Thyroid gland (tissue), 4 donors: ENCODE measurements at regions not wholly inside any gene's neighbourhood (a gene's known extent, or its start where the extent isn't known, plus 50 kb on each side); places are given as distances from the start of the nearest gene placed in this dataset.

Experiments
- DNase-seq, 2 donors: peaks; one replicate each; pipeline ENCODE4 v3.0.0-alpha.2; 2019
- H3K27ac ChIP-seq, 3 donors: fragments of 200-600 bp; sonication (generic); 1 replicate in 2 of 3; 2 replicates in 1 of 3; pipeline ENCODE4 v1.5.1; 2016 to 2019; ENCODE audit warnings: mild to moderate bottlenecking in 1 of 3, moderate library complexity in 1 of 3
- H3K27me3 ChIP-seq: fragments of 200-600 bp; sonication (generic); one replicate; pipeline ENCODE4 v1.5.1; 2019
- H3K36me3 ChIP-seq, 2 donors: fragments of 200-600 bp; sonication (generic); one replicate each; pipeline ENCODE4 v1.5.1; 2016 to 2019
- H3K4me1 ChIP-seq, 2 donors: fragments of 200-600 bp; sonication (generic); one replicate each; pipeline ENCODE4 v1.5.1; 2017 to 2019
- H3K4me3 ChIP-seq, 3 donors: fragments of 200-600 bp; sonication (generic); replicated peaks in 1 of 3; 1 replicate in 2 of 3; 2 replicates in 1 of 3; pipeline ENCODE4 v1.5.1; 2016; ENCODE audit warnings: mild to moderate bottlenecking in 1 of 3
- H3K9me3 ChIP-seq: fragments of 200-600 bp; sonication (generic); one replicate; pipeline ENCODE4 v1.5.1; 2017
- CTCF ChIP-seq, 6 experiments: fragments of 200-600 bp in 3 of 6; fragments of 450-650 bp in 3 of 6; sonication (generic) in 3 of 6; IDR thresholded peaks; one replicate each; pipeline ENCODE4 v1.5.1; 2016 to 2019; ENCODE audit warnings: antibody characterized with exemption in 6 of 6, mild to moderate bottlenecking in 2 of 6, inconsistent platforms in 1 of 6, moderate library complexity in 1 of 6
- POLR2A ChIP-seq, 2 donors: fragments of 450-650 bp; IDR thresholded peaks; one replicate each; pipeline ENCODE4 v1.6.1; 2017; ENCODE audit warnings: antibody characterized with exemption in 2 of 2, mild to moderate bottlenecking in 2 of 2, moderate library complexity in 1 of 2
- WGBS, 2 donors: methylation state at CpG; one replicate each; pipeline ENCODE4 v1.1.5; 2017; 5-methylcytosine and 5-hydroxymethylcytosine counted together
- intact Hi-C: fragments of 100-400 bp; cut with DNase I; formaldehyde crosslinking; loops from one replicate; pipeline ENCODE4 v1.15.1; 2023

GRCh38 chr6:15968519-15968918 lies 160.4 kb upstream of the MYLIP start:
- no peak for TF ChIP-seq POLR2A (IDR thresholded peaks at IDR 0.05)
- TF ChIP-seq CTCF (IDR thresholded peaks at IDR 0.05), result no peak
- H3K4me1 ChIP-seq, result no peaks in the 10 kb centered on the region
- intact Hi-C loops, result no loop called here
- DNase-seq, result no peak
- H3K4me3 ChIP-seq, result no peak overlapping the region
- no peaks in the 10 kb centered on the region for H3K27me3 ChIP-seq
- H3K27ac ChIP-seq, result no peak overlapping the region
- no peaks in the 10 kb centered on the region for H3K36me3 ChIP-seq
- WGBS, 2 donors, result 59 to 67% methylated on average over 3 of the region's 3 CpGs
- H3K9me3 ChIP-seq, result no peaks in the 10 kb centered on the region

GRCh38 chr6:15966000-15966520 lies 162.8 kb upstream of the MYLIP start:
- H3K4me3 ChIP-seq, result no peak overlapping the region
- intact Hi-C loops, result no loop called here

GRCh38 chr6:15962449-15962764 lies 166.5 kb upstream of the MYLIP start:
- Histone ChIP-seq H3K27ac (no peak overlapping the region), H3K4me1 (no peaks in the 10 kb centered on the region), H3K36me3 (no peaks in the 10 kb centered on the region), H3K9me3 (no peaks in the 10 kb centered on the region), H3K4me3 (no peak overlapping the region), H3K27me3 (no peaks in the 10 kb centered on the region)
- DNase-seq, result no peak
- TF ChIP-seq POLR2A (IDR thresholded peaks at IDR 0.05) (no peak), CTCF (IDR thresholded peaks at IDR 0.05) (no peak)
- intact Hi-C loops, result no loop called here
- 32 to 46% methylated on average over 2 of the region's 2 CpGs for WGBS, 2 donors

More at GRCh38 chr6:15966000-15966520, 162.8 kb upstream of the MYLIP start:
- no peak overlapping the region for H3K27ac ChIP-seq
- 85% methylated on average over 4 to 5 of the region's 5 CpGs for WGBS, 2 donors
- no peaks in the 10 kb centered on the region for H3K4me1 ChIP-seq
- peak in 1 of 2 donors; percentile 5 for DNase-seq
- TF ChIP-seq POLR2A (IDR thresholded peaks at IDR 0.05) (no peak), CTCF (IDR thresholded peaks at IDR 0.05) (no peak)
- no peaks in the 10 kb centered on the region for H3K9me3 ChIP-seq
- H3K27me3 ChIP-seq, result no peaks in the 10 kb centered on the region
- H3K36me3 ChIP-seq, result no peaks in the 10 kb centered on the region

GRCh38 chr6:15961635-15962448 lies 167.0 kb upstream of the MYLIP start:
- Histone ChIP-seq H3K4me3 (no peak overlapping the region), H3K27me3 (no peaks in the 10 kb centered on the region), H3K27ac (no peak overlapping the region), H3K36me3 (no peaks in the 10 kb centered on the region), H3K4me1 (peaks cover 3 to 5% of the 10 kb centered on the region in 2 donors), H3K9me3 (no peaks in the 10 kb centered on the region)
- 95 to 97% methylated on average over 3 of the region's 3 CpGs for WGBS, 2 donors
- no peak for TF ChIP-seq CTCF (IDR thresholded peaks at IDR 0.05)
- TF ChIP-seq POLR2A (IDR thresholded peaks at IDR 0.05), result no peak
- no peak for DNase-seq
- intact Hi-C loops, result no loop called here
